ENCODE measurements at regions not wholly inside any gene's neighbourhood (a gene's known extent, or its start where the extent isn't known, plus 50 kb on each side); places are given as distances from the start of the nearest gene placed in this dataset.

GRCh38 chr2:4465671-4466070 lies 762.3 kb downstream of the DCDC2C start:
- no peak for DNase-seq (ENCODE audit: low spot score)

GRCh38 chr2:4475618-4476017 lies 772.2 kb downstream of the DCDC2C start:
- DNase-seq (ENCODE audit: low spot score) = no peak

GRCh38 chr2:4483050-4483449 lies 779.7 kb downstream of the DCDC2C start:
- no peak for DNase-seq (ENCODE audit: low spot score)

- no peak for DNase-seq (ENCODE audit: low spot score)
These were observed 783.6 kb downstream of the DCDC2C start for GRCh38 chr2:4486971-4487370.

DNA sequence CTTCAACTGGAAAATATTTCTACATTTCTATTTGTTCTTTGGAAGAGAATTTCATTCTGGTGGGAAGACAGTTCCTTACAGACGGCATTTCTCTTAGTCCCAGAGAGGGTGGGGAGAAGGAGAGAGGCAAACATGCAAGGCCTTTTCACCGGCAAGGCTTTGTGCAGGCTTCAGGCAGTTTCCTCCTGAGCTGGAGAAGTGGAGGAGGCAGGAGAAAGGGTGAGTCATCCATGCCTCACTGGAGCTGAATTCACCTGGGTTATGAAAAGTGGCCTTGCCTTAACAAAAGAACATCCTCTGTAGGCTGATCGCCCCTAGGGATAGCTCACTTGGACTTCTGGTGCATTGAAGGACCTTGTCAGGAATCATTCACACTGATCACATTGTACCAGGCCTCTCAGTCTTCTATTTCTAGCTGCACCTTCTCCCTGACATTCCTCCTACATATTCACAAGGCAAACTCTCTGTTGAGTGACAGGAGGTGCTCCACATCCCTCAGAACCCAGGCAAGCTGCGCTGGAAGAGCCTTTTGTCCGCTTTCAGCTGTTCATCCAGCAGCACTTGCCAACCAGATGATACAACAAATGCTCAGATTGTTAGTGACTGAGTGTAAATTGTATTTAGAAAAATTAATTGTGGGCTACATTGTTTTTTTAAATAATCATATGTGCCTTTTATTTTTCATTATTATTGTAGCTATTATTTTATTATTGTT lies 796.1 kb downstream of the DCDC2C start:
- no peak for DNase-seq (ENCODE audit: low spot score)

DNA sequence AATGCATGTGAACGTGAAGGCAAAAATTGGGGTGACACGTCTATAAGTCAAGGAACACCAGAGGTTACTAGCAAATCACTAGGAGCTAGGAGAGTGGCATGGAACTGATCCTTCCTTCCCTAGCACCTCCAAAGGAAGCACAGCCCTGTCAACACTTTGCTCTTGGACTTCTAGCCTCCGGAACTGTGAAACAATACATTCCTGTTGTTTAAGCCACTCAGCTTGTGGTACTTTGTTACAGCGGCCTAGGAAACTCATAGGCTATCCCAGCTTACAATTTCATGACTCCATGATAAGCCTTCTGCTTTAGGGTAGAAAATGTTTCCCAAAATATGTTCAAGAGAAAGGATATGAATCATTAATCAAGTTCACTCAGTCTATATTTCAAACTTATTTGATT lies 798.1 kb downstream of the DCDC2C start:
- no peak for DNase-seq (ENCODE audit: low spot score)

DNA sequence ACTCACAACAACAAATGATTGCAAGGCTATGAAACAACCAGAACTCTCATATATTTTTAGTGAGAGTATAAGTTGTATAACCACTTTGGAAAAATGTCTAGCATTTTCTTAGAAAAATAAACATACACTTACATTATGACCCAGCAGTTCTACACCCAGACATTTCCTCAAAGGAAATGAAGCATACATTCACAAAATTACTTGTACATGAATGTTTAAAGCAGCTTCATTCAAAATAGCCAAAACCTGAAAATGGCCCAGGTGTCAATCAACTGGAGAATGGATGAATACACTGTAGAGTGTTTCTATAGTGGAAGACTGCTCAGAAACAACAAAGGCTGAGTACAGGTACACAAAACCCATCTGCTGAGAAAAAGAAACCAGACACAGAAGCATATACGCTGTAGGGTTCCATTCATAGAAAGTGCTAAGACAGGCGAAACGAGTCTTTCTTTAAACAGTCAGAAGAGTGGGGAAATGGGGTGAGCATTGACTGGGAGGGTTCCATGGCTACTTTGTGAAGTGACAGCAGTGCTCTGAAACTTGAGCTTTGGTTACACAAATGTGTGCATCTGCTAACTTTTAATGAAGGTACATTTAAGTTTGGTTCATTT lies 799.0 kb downstream of the DCDC2C start:
- no peak for DNase-seq (ENCODE audit: low spot score)

DNA sequence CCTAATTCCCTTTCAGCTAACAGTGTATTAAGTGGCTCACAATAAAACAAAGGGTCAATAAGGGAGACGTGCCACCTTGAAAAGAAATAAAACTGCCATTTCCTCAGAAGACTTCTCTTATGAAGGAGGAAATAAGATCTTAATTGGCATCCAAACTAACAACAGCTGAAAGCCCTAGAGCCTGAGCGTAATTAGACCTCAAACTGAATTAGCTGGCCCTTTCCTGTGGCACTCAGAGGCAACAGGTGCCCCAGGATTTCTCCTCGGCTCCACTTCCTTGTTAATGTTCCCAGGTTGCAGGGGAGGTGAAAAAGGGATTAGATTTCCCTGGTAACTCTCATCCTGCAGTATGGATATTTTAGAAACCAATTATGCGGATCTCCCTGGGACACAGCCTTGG lies 804.3 kb downstream of the DCDC2C start:
- DNase-seq (ENCODE audit: low spot score) = no peak

GRCh38 chr2:4515871-4516761 lies 812.7 kb downstream of the DCDC2C start:
- no peak for DNase-seq (ENCODE audit: low spot score)

- no peak for DNase-seq (ENCODE audit: low spot score)
These were observed 815.2 kb downstream of the DCDC2C start for GRCh38 chr2:4518596-4518995.

GRCh38 chr2:4522498-4523421 lies 819.4 kb downstream of the DCDC2C start:
- DNase-seq (ENCODE audit: low spot score) = no peak

GRCh38 chr2:4527416-4527815 lies 824.0 kb downstream of the DCDC2C start:
- no peak for DNase-seq (ENCODE audit: low spot score)

DNA sequence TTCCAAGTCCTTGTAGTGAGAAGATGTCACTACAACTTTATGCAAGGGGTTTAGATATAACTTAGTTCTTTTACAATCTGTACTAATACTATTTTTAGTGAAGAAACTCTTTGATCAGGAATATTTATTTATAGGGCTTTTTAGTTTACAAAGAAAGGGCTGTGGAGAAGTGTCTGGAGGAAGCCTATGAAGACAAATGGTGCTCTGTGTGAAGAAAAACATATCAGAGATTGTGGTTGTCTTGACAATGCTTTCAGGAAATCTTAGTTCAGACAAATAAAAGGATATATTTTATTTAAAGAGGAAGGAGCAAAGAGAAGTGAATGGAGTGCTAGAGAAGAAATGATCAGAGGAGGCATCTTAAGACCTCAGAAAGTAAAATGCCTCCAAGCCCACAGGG lies 824.9 kb downstream of the DCDC2C start:
- DNase-seq (ENCODE audit: low spot score) = no peak

- DNase-seq (ENCODE audit: low spot score) = no peak
These were observed 825.4 kb downstream of the DCDC2C start for GRCh38 chr2:4528773-4529172.

DNA sequence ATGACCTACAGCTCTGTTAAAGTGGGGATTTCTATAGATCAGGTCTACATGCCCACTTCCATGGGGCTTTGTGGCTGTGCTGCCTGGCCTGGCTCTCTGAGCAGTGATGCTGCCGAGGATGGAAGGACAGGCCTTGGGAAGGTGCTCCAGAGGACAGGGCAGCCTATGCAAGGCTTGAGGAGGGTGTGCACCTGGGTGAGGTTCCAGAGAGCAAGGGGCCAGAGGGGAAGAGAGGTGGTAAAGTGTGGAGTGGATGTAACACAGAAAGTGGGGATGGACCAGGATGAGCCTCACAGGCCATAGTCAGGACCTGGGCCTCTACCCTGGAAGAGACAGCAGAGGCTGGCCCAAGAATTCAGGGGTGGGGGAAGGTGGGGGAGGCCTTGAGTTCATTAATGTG lies 826.4 kb downstream of the DCDC2C start:
- DNase-seq (ENCODE audit: low spot score) = no peak

DNA sequence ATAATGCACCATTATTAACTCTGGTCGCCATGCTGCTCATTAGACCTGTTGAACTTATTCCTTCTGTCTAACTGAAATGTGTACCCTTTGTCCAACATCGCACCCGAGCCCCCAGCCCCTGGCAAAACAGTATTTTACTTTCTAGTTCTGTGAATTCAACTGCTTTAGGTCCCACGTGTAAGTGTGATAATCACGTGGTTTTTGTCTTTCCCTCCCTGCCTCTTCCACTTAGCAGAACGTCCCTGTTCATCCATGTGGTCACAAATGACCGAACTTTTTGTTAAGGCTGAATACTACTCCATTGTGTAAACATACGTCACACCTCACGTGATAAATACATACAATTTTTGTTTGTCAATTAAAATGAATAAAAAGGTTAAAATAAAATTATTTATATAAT lies 826.9 kb downstream of the DCDC2C start:
- no peak for DNase-seq (ENCODE audit: low spot score)

DNA sequence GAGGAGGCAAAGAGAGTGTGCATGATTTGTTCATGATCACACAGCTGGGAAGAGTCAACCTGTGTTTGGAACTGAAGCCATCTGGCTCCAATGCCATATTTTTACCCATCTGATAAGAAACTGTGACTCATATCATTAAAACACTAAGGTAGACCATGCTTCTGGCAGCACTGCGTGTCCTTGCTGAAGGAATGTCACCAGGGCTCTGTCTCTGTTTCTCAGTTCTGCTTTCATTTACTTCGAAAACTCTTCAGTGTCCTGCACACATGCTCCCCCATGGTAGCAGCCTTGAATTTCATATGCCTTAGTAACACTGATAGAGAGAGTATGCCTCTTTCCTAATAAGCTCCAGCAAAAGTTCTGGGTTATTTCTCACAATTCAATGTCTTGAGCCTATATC lies 830.4 kb downstream of the DCDC2C start:
- no peak for DNase-seq (ENCODE audit: low spot score)

DNA sequence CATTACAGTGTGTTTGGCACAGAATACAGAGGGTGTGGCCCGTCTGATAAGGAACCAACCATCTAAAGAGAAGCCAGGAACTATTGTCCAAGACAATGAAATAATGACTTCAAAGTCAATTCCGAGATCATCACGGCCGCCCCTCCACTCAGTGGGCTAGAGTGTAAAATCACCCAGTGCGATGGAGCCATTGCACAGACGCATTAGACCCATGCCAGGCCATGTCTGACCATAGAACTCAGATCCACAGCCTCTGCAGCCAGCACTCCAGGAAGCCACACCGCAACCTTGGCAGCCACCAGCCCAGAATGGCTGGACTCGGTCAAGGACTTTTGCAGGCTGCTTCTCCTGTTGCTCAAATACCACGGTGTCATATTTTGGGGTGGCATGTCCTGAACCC lies 835.7 kb downstream of the DCDC2C start:
- DNase-seq (ENCODE audit: low spot score) = no peak

- DNase-seq (ENCODE audit: low spot score) = no peak
These were observed 846.4 kb downstream of the DCDC2C start for GRCh38 chr2:4549666-4550210.

- DNase-seq (ENCODE audit: low spot score) = no peak
These were observed 848.5 kb downstream of the DCDC2C start for GRCh38 chr2:4551691-4552474.
